Activated T-helper 1 cell treated with Interleukin-2 at 50 U/mL for 16 hours (primary cell): ENCODE measurements at regions not wholly inside any gene's neighbourhood (a gene's known extent, or its start where the extent isn't known, plus 50 kb on each side); places are given as distances from the start of the nearest gene placed in this dataset.

Source experiments
- DNase-seq: peaks from one replicate; pipeline ENCODE4 v3.0.0-alpha.2; 2020; ENCODE audit warnings: low read depth

GRCh38 chr2:9137379-9138150 lies 69.0 kb upstream of the ASAP2 start:
- no peak for DNase-seq

GRCh38 chr2:9135822-9136558 lies 70.6 kb upstream of the ASAP2 start:
- DNase-seq: no peak

- no peak for DNase-seq
Measured at GRCh38 chr2:9127316-9127715, 79.3 kb upstream of the ASAP2 start.

GRCh38 chr2:9126540-9126939 lies 80.1 kb upstream of the ASAP2 start:
- no peak for DNase-seq

GRCh38 chr2:9124231-9124741 lies 82.3 kb upstream of the ASAP2 start:
- DNase-seq: no peak

GRCh38 chr2:9123069-9123468 lies 83.5 kb upstream of the ASAP2 start:
- no peak for DNase-seq

- no peak for DNase-seq
Measured at GRCh38 chr2:9122367-9122766, 84.2 kb upstream of the ASAP2 start.

- DNase-seq: no peak
Measured at GRCh38 chr2:9118383-9118960, 88.1 kb upstream of the ASAP2 start.

- DNase-seq: no peak
Measured at GRCh38 chr2:9115229-9115628, 91.4 kb upstream of the ASAP2 start.

GRCh38 chr2:9114458-9114857 lies 92.2 kb upstream of the ASAP2 start:
- no peak for DNase-seq

- DNase-seq: no peak
Measured at GRCh38 chr2:9113916-9114315, 92.7 kb upstream of the ASAP2 start.

GRCh38 chr2:9113262-9113661 lies 93.3 kb upstream of the ASAP2 start:
- DNase-seq: no peak

GRCh38 chr2:9112079-9112721 lies 94.4 kb upstream of the ASAP2 start:
- no peak for DNase-seq

GRCh38 chr2:9110893-9111569 lies 95.6 kb upstream of the ASAP2 start:
- no peak for DNase-seq

GRCh38 chr2:9110346-9110884 lies 96.2 kb upstream of the ASAP2 start:
- DNase-seq: no peak

- DNase-seq: no peak
Measured at GRCh38 chr2:9109871-9110270, 96.7 kb upstream of the ASAP2 start.

GRCh38 chr2:9108210-9108967 lies 98.2 kb upstream of the ASAP2 start:
- DNase-seq: no peak

GRCh38 chr2:9107168-9108025 lies 99.2 kb upstream of the ASAP2 start:
- no peak for DNase-seq

GRCh38 chr2:9106338-9107167 lies 100.1 kb upstream of the ASAP2 start:
- DNase-seq: no peak
